CD4-positive, alpha-beta T cell (primary cell): ENCODE measurements at regions not wholly inside any gene's neighbourhood (a gene's known extent, or its start where the extent isn't known, plus 50 kb on each side); places are given as distances from the start of the nearest gene placed in this dataset.

Experiments used
- ATAC-seq: fragments of 200-7000 bp; cut with Tn5 transposase; one replicate; pipeline ENCODE4 v1.10.0; 2022; ENCODE audit warnings: mild to moderate bottlenecking; ENCODE audit not compliant: poor library complexity
- CTCF ChIA-PET: fragments of 350-600 bp; sonication (Branson Sonifier 250); formaldehyde crosslinking; loops from one replicate; lab custom pipeline; 2021; ENCODE audit warnings: antibody characterized with exemption, inconsistent platforms; lab: Charles Lee
- POLR2A ChIA-PET: fragments of 350-600 bp; sonication (Branson Sonifier 250); formaldehyde crosslinking; loops from one replicate; lab custom pipeline; 2021; ENCODE audit warnings: antibody characterized with exemption, inconsistent platforms; lab: Charles Lee
- DNase-seq, 14 experiments: peaks; one replicate each; pipeline ENCODE4 v3.0.0-alpha.2; 2013 to 2020; ENCODE audit warnings: mixed read lengths in 2 of 14
- H3K27ac ChIP-seq, 2 donors: one replicate each; pipeline versions ENCODE4 v1.5.1 to v1.7.0; 2013; ENCODE audit warnings: low read length in 2 of 2, low read depth in 1 of 2, mild to moderate bottlenecking in 1 of 2
- H3K27me3 ChIP-seq, 2 experiments: 1 replicate in 1 of 2; 2 replicates in 1 of 2; pipeline versions ENCODE4 v1.6.1 to v1.7.0; 2013; ENCODE audit warnings: low read length in 2 of 2, control low read depth in 1 of 2, mild to moderate bottlenecking in 1 of 2, moderate library complexity in 1 of 2; ENCODE audit not compliant: insufficient read depth in 2 of 2, control insufficient read depth in 1 of 2
- H3K36me3 ChIP-seq: one replicate; pipeline ENCODE4 v1.6.1; 2013; ENCODE audit warnings: low read length, control low read depth; ENCODE audit not compliant: insufficient read depth
- H3K4me1 ChIP-seq: one replicate; pipeline ENCODE4 v1.6.1; 2013; ENCODE audit warnings: low read length, control low read depth; ENCODE audit not compliant: insufficient read depth
- H3K4me3 ChIP-seq: one replicate; pipeline ENCODE4 v1.5.1; 2013; ENCODE audit warnings: mild to moderate bottlenecking, low read length, moderate library complexity
- H3K9me3 ChIP-seq, 2 experiments: 1 replicate in 1 of 2; 2 replicates in 1 of 2; pipeline versions ENCODE4 v1.6.1 to v1.7.0; 2013; ENCODE audit warnings: low read length in 2 of 2, mild to moderate bottlenecking in 2 of 2, control low read depth in 1 of 2, moderate library complexity in 1 of 2; ENCODE audit not compliant: control insufficient read depth in 1 of 2, insufficient read depth in 1 of 2
- H3K27ac Mint-ChIP-seq: one replicate; pipeline ENCODE4 v1.8.0; 2020; ENCODE audit warnings: mixed read lengths
- H3K27me3 Mint-ChIP-seq: one replicate; pipeline ENCODE4 v1.8.0; 2021; ENCODE audit warnings: mixed read lengths
- H3K36me3 Mint-ChIP-seq: one replicate; pipeline ENCODE4 v1.8.0; 2021; ENCODE audit warnings: low read depth, mixed read lengths
- H3K4me1 Mint-ChIP-seq: one replicate; pipeline ENCODE4 v1.8.0; 2021; ENCODE audit warnings: low read depth, mixed read lengths
- H3K4me3 Mint-ChIP-seq: one replicate; pipeline ENCODE4 v1.8.0; 2020; ENCODE audit warnings: mild to moderate bottlenecking, mixed read lengths
- H3K9me3 Mint-ChIP-seq: one replicate; pipeline ENCODE4 v1.8.0; 2020; ENCODE audit warnings: mixed read lengths
- CTCF ChIP-seq: fragments of 200-600 bp; IDR thresholded peaks from one replicate; pipeline ENCODE4 v1.8.0; 2022; ENCODE audit warnings: antibody characterized with exemption, mild to moderate bottlenecking
- intact Hi-C, 2 experiments: fragments of 100-400 bp; cut with DNase I in 1 of 2; cut with micrococcal nuclease in 1 of 2; formaldehyde crosslinking; loops; one replicate each; pipeline versions ENCODE4 v1.15.1 to v1.9.0; 2023 to 2025; cut with DNase I, micrococcal nuclease

GRCh38 chr21:28877318-28877884, 115.3 kb downstream of the LTN1 start:
- Mint-ChIP-seq H3K27me3 (no peaks in the 10 kb centered on the region), H3K9me3 (no peaks in the 10 kb centered on the region), H3K36me3 (peaks cover 86% of the 10 kb centered on the region), H3K4me3 (no peak overlapping the region), H3K27ac (no peak overlapping the region), H3K4me1 (no peaks in the 10 kb centered on the region)
- peaks cover 41% of the 10 kb centered on the region for H3K36me3 ChIP-seq
- no peaks in the 10 kb centered on the region for H3K4me1 ChIP-seq
- no peaks in the 10 kb centered on the region for H3K27me3 ChIP-seq
- ATAC-seq (no peak), DNase-seq (no peak)
- H3K9me3 ChIP-seq, result no peaks in the 10 kb centered on the region
- H3K27ac ChIP-seq, result no peak overlapping the region
- intact Hi-C loops, result loop anchor here in 1 of 2 experiments (1.0 kb wide), 1 partner anchor 15 kb away; no protein-coding TSS in a partner anchor
- peak; percentile 27 for TF ChIP-seq CTCF
- ChIA-PET CTCF (no interaction called here), POLR2A (no interaction called here)
- no peak overlapping the region for H3K4me3 ChIP-seq

- H3K4me1 ChIP-seq, result no peaks in the 10 kb centered on the region
- no peak overlapping the region for H3K27ac Mint-ChIP-seq
- H3K27me3 ChIP-seq, result no peaks in the 10 kb centered on the region
- POLR2A ChIA-PET, result no interaction called here
- no peak overlapping the region for H3K4me3 Mint-ChIP-seq
- ATAC-seq (no peak), DNase-seq (no peak)
- H3K27me3 Mint-ChIP-seq, result no peaks in the 10 kb centered on the region
- H3K4me1 Mint-ChIP-seq, result no peaks in the 10 kb centered on the region
- no peak overlapping the region for H3K4me3 ChIP-seq
- no peaks in the 10 kb centered on the region for H3K9me3 Mint-ChIP-seq
- CTCF ChIA-PET, result no interaction called here
- H3K9me3 ChIP-seq, result no peaks in the 10 kb centered on the region
- intact Hi-C loops, result no loop called here
- H3K27ac ChIP-seq, result no peak overlapping the region
- H3K36me3 ChIP-seq, result peaks cover 42% of the 10 kb centered on the region
- TF ChIP-seq CTCF, result no peak
- H3K36me3 Mint-ChIP-seq, result peaks cover 85% of the 10 kb centered on the region
Observed at GRCh38 chr21:28875078-28875477, 117.6 kb downstream of the LTN1 start.

GRCh38 chr21:28872218-28872617, 120.5 kb downstream of the LTN1 start:
- Histone ChIP-seq H3K27ac (no peak overlapping the region), H3K36me3 (peaks cover 41% of the 10 kb centered on the region), H3K4me1 (no peaks in the 10 kb centered on the region), H3K4me3 (no peak overlapping the region), H3K9me3 (no peaks in the 10 kb centered on the region), H3K27me3 (no peaks in the 10 kb centered on the region)
- no peak for ATAC-seq
- ChIA-PET POLR2A (interaction anchor here (1.3 kb wide), 1 partner anchor 13 kb away, joined by 5 read pairs; a partner anchor contains a TSS), CTCF (no interaction called here)
- Mint-ChIP-seq H3K4me1 (no peaks in the 10 kb centered on the region), H3K36me3 (peaks cover 86% of the 10 kb centered on the region), H3K4me3 (no peak overlapping the region), H3K9me3 (no peaks in the 10 kb centered on the region), H3K27me3 (no peaks in the 10 kb centered on the region), H3K27ac (no peak overlapping the region)
- intact Hi-C loops, result no loop called here
- TF ChIP-seq CTCF, result no peak
- no peak for DNase-seq
